H1 (cell line): ENCODE measurements at regions not wholly inside any gene's neighbourhood (a gene's known extent, or its start where the extent isn't known, plus 50 kb on each side); places are given as distances from the start of the nearest gene placed in this dataset.

Experiments
- BRCA1 ChIP-seq: IDR thresholded peaks from 2 replicates; pipeline ENCODE4 v1.6.1; 2012; ENCODE audit warnings: low read depth, low read length, improper control_type of control experiment
- CHD7 ChIP-seq: fragments of 300-600 bp; sonication (generic); IDR thresholded peaks from 2 replicates; pipeline ENCODE4 v1.7.1; 2012; ENCODE audit warnings: low read length, moderate library complexity, mild to moderate bottlenecking, inconsistent platforms; ENCODE audit not compliant: insufficient replicate concordance
- E2F6 ChIP-seq: IDR thresholded peaks from 2 replicates; pipeline ENCODE4 v1.6.1; 2012; ENCODE audit warnings: inconsistent platforms
- RAD21 ChIP-seq, 2 experiments: IDR thresholded peaks in 1 of 2; conservative IDR thresholded peaks in 1 of 2; 2 replicates each; pipeline ENCODE4 v1.6.1; 2011; ENCODE audit warnings: low read depth in 2 of 2, low read length in 2 of 2, improper control_type of control experiment in 1 of 2, inconsistent platforms in 1 of 2, mild to moderate bottlenecking in 1 of 2, moderate library complexity in 1 of 2
- TAF1 ChIP-seq: IDR thresholded peaks from 2 replicates; pipeline ENCODE4 v1.6.1; 2011; ENCODE audit warnings: mild to moderate bottlenecking, low read depth, low read length
- ZNF274 ChIP-seq: IDR thresholded peaks from 2 replicates; pipeline ENCODE4 v1.7.0; 2012; ENCODE audit warnings: low read length, borderline replicate concordance; ENCODE audit errors: extremely low read depth

- no peak for TF ChIP-seq CHD7
- TF ChIP-seq RAD21 (IDR thresholded peaks at IDR 0.05 in 1 of 2, conservative IDR thresholded peaks at IDR 0.05 in 1 of 2; ENCODE audit: low read depth in 2 of 2, low read length in 2 of 2): no peak
- TF ChIP-seq BRCA1: no peak
- no peak for TF ChIP-seq E2F6
- TF ChIP-seq ZNF274: no peak
- TF ChIP-seq TAF1: no peak
These were observed 408.0 kb downstream of the MATN1 start (continued) for GRCh38 chr1:30315185-30315960.
